Nephron (organoid): ENCODE measurements at regions not wholly inside any gene's neighbourhood (a gene's known extent, or its start where the extent isn't known, plus 50 kb on each side); places are given as distances from the start of the nearest gene placed in this dataset.
A peak's percentile ranks its signal among the peaks of the same experiment; 100 is the strongest.
"Not testable (repeated sequence)": the region's sequence is repeated elsewhere in the genome, so short reads cannot be mapped to it uniquely, and the experiment has no call there.

ENCODE experiments used
- H3K27ac Mint-ChIP-seq, 3 experiments: 2 replicates each; pipeline ENCODE4 v1.8.0; 2020; ENCODE audit warnings: mixed read lengths in 3 of 3, mild to moderate bottlenecking in 2 of 3, moderate library complexity in 1 of 3
- H3K27me3 Mint-ChIP-seq: 2 replicates; pipeline ENCODE4 v1.8.0; 2021; ENCODE audit warnings: low read depth, mild to moderate bottlenecking, moderate library complexity, mixed read lengths
- H3K36me3 Mint-ChIP-seq: 2 replicates; pipeline ENCODE4 v1.8.0; 2020; ENCODE audit warnings: low read depth, mixed read lengths
- H3K4me1 Mint-ChIP-seq: 2 replicates; pipeline ENCODE4 v1.8.0; 2020; ENCODE audit warnings: mixed read lengths
- H3K4me3 Mint-ChIP-seq, 3 experiments: 2 replicates each; pipeline ENCODE4 v1.8.0; 2020; ENCODE audit warnings: mild to moderate bottlenecking in 3 of 3, mixed read lengths in 3 of 3, moderate library complexity in 2 of 3
- H3K9me3 Mint-ChIP-seq: 2 replicates; pipeline ENCODE4 v1.8.0; 2020; ENCODE audit warnings: mixed read lengths
- TF ChIP-seq, protein P1 (sequence below), 3 experiments: fragments of 200-600 bp; sonication (generic); IDR thresholded peaks; one replicate each; pipeline ENCODE4 v1.5.0; 2021; ENCODE audit warnings: antibody characterized with exemption in 3 of 3; ENCODE audit not compliant: unreplicated experiment in 3 of 3

DNA sequence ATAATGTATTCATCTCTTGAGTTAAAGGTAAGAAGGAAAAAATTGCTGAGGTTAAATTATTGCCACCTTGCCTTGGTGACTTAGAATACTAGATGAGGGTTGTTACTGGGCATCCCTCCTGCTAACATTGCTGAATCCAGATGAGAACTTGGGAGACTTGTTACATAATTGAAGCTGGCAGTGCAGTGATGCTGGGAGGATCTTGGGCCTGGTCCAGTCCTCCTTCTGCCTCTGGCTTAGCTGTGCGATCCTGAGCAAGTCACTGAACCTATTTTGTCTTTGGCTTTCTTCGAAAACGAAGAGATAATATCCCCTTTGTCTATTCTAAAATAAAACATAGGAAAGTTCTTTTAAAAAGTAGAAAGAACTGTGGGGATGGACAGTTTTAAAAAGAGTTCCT lies 244.9 kb upstream of the NRIP1 start:
- Mint-ChIP-seq H3K4me3 (no peak overlapping the region), H3K36me3 (no peaks in the 10 kb centered on the region), H3K9me3 (no peaks in the 10 kb centered on the region), H3K27me3 (no peaks in the 10 kb centered on the region), H3K4me1 (no peaks in the 10 kb centered on the region), H3K27ac (no peak overlapping the region)
- TF ChIP-seq, protein P1, sequence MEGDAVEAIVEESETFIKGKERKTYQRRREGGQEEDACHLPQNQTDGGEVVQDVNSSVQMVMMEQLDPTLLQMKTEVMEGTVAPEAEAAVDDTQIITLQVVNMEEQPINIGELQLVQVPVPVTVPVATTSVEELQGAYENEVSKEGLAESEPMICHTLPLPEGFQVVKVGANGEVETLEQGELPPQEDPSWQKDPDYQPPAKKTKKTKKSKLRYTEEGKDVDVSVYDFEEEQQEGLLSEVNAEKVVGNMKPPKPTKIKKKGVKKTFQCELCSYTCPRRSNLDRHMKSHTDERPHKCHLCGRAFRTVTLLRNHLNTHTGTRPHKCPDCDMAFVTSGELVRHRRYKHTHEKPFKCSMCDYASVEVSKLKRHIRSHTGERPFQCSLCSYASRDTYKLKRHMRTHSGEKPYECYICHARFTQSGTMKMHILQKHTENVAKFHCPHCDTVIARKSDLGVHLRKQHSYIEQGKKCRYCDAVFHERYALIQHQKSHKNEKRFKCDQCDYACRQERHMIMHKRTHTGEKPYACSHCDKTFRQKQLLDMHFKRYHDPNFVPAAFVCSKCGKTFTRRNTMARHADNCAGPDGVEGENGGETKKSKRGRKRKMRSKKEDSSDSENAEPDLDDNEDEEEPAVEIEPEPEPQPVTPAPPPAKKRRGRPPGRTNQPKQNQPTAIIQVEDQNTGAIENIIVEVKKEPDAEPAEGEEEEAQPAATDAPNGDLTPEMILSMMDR (IDR thresholded peaks at IDR 0.05; ENCODE audit: unreplicated experiment in 3 of 3) = no peak

DNA sequence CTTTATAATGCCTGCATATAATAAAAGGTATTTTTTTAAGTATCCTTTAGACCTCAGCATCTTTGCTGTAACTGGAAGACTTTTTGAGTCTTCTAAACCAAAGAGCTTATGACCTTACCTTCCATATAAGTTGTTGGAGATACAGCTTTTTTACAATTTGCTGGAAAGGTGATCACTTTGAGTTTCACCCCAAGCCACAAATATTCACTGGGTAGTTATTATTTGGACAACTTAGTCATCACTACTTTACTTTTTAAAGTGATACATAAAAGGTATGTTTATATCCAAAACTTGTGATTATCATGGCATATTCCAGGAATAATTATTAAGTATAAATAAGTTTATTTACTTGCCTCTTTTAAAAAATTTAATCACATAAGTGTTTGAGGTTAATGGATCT lies 246.7 kb upstream of the NRIP1 start:
- peaks cover 5% of the 10 kb centered on the region for H3K4me1 Mint-ChIP-seq
- no peak overlapping the region for H3K4me3 Mint-ChIP-seq
- peaks cover 2% of the 10 kb centered on the region for H3K9me3 Mint-ChIP-seq
- no peaks in the 10 kb centered on the region for H3K27me3 Mint-ChIP-seq
- H3K27ac Mint-ChIP-seq = no peak overlapping the region
- TF ChIP-seq, protein P1 (IDR thresholded peaks at IDR 0.05; ENCODE audit: unreplicated experiment in 3 of 3) = no peak
- H3K36me3 Mint-ChIP-seq = no peaks in the 10 kb centered on the region

DNA sequence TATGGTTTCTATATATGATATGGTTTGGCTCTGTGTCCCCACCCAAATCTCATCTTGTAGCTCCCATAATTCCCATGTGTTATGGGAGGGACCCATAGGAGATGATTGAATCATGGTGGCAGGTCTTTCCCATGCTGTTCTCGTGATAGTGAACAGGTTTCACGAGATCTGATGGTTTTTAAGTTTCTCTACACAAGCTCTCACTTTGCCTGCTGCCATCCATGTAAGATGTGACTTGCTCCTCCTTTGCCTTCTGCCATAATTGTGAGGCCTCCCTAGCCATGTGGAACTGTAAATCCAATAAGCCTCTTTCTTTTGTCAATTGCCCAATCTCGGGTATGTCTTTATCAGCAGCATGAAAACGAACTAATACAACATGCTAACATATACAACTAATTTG lies 252.2 kb upstream of the NRIP1 start:
- H3K27ac Mint-ChIP-seq = not testable (repeated sequence)

DNA sequence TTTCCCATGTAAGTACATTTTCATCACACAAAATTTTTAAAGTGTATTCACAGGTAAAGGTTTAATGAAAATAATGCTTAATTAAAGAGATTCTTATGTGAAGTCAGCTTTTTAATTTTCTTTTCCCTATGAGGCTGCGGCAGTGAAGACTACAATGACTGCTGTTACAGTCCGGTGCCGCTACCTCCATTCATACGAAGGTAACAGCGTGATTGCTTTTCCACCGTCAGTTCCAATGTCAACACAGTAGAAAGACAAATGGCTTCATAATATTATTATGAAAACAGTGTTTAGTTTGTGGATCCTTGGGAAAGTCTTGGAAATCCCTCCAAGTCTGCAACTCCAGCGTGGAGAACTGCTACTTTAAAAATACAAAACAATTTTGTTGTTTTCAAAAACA lies 254.9 kb upstream of the NRIP1 start:
- TF ChIP-seq, protein P1 (IDR thresholded peaks at IDR 0.05; ENCODE audit: unreplicated experiment in 3 of 3) = no peak
- no peaks in the 10 kb centered on the region for H3K27me3 Mint-ChIP-seq
- peak overlapping the region in 1 of 3 experiments; percentile 18 for H3K27ac Mint-ChIP-seq
- H3K4me3 Mint-ChIP-seq = no peak overlapping the region
- H3K36me3 Mint-ChIP-seq = peaks cover 4% of the 10 kb centered on the region
- peaks cover 9% of the 10 kb centered on the region for H3K9me3 Mint-ChIP-seq
- H3K4me1 Mint-ChIP-seq = peaks cover 11% of the 10 kb centered on the region

More for the DNA sequence above, 252.2 kb upstream of the NRIP1 start:
- not testable (repeated sequence) for H3K4me3 Mint-ChIP-seq, H3K36me3 Mint-ChIP-seq, H3K4me1 Mint-ChIP-seq, H3K27me3 Mint-ChIP-seq, H3K9me3 Mint-ChIP-seq

DNA sequence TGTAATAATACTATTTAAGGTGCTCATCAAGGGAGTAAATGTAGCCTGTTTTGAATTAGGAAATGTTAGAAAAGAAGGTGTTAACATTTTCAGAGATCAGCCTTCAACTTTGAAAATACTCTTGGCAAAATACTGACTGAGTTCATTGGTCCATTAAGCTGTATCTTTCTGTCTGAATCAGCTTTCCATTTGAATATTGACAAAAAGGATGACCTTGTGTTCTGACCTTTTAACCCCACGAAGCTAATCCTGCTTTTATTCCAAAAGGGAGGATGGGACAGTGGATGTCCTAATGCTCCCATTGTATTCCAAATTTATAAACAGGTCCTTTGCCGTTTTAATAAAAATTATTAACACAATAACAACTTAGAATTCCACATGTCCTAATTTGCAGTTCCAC lies 259.7 kb upstream of the NRIP1 start:
- Mint-ChIP-seq H3K27ac (no peak overlapping the region), H3K4me1 (peaks cover 12% of the 10 kb centered on the region), H3K36me3 (no peaks in the 10 kb centered on the region), H3K4me3 (no peak overlapping the region), H3K27me3 (no peaks in the 10 kb centered on the region), H3K9me3 (peaks cover 3% of the 10 kb centered on the region)
- TF ChIP-seq, protein P1 (IDR thresholded peaks at IDR 0.05; ENCODE audit: unreplicated experiment in 3 of 3) = no peak

DNA sequence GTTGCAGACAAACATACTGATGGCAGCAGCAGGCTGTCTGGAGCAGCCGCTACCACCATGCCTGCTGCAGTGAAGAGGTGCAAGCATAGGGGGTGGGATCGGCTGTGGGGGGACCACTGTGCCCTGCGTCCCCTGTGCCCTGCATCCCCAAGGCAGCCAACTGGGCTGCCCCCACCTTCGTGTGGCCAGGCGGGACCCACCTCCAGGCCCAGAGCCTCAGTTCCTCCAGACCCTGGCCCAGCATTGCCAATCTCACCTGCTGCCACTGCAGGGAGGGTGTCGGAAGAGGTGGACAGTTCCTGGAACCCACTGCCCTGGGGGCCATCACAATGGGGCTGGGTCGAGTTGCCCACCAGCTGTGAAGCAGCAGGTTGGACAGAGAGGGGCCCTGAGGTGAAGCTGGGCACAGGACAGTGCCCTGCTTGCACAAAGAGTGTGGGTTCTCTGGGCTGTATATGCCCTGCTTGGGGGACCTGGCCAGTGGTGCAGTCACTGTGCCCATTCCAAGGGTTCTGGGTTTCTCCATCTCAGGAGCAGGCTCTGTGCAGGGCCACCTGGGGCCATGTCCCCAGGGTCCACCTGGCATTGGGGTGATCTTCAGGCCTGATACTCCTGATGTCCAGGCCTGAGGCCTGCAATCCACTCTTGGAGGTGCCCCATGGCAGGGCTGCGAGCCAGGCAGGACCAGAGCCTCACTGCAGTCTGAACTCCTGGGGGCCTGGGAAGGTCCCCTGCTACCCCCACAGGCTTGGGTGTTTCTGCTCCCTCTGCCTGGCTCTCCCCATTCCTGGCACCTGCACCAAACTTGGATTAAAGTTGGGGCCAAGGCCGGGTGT lies 261.4 kb upstream of the NRIP1 start:
- TF ChIP-seq, protein P1 (IDR thresholded peaks at IDR 0.05; ENCODE audit: unreplicated experiment in 3 of 3) = no peak
- Mint-ChIP-seq H3K36me3 (no peaks in the 10 kb centered on the region), H3K9me3 (peaks cover 3% of the 10 kb centered on the region), H3K4me3 (no peak overlapping the region), H3K4me1 (peaks cover 12% of the 10 kb centered on the region), H3K27me3 (no peaks in the 10 kb centered on the region), H3K27ac (no peak overlapping the region)
